ENCODE measurements at regions not wholly inside any gene's neighbourhood (a gene's known extent, or its start where the extent isn't known, plus 50 kb on each side); places are given as distances from the start of the nearest gene placed in this dataset.

DNA sequence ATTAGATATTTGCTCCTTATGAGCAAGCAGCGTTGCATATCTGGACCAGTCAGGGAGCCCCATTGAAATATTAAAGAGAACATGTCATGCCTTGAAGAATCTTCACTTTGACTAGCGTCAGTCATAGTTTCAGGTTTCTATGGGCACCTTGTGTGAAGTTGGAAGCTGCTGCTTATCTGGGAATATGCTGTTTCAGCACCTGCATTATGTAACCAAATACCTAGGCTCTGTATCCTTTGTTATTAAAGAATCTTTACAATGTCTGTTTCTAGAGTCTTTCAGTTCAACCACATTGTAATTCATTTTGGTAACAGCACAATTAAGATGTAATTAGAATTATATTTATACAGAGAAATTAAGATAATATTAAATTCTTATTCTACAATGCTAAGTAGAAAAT, 818.8 kb upstream of the TYRP1 start:
- no peak overlapping the region for H3K9ac ChIP-seq (ENCODE audit: low read length)
- no peaks in the 10 kb centered on the region for H3K79me2 ChIP-seq (ENCODE audit: low read length)
- no peak overlapping the region for H3K4me3 ChIP-seq (ENCODE audit: low read length)
- CTCF ChIA-PET: no interaction called here
- intact Hi-C loops (cut with micrococcal nuclease): no loop called here
- no peak overlapping the region for H3K4me2 ChIP-seq (ENCODE audit: low read length)
- H3K27me3 ChIP-seq (ENCODE audit: low read length): no peaks in the 10 kb centered on the region
- no peaks in the 10 kb centered on the region for H3K9me2 ChIP-seq (replicated peaks; ENCODE audit: low read length)
- no TSS peak for BruUV-seq (replicated peaks)
- no peaks in the 10 kb centered on the region for H3K4me1 ChIP-seq (ENCODE audit: insufficient read depth, low read length)
- no peaks in the 10 kb centered on the region for H3F3A ChIP-seq (ENCODE audit: low read length, unreplicated experiment)
- no peaks in the 10 kb centered on the region for H4K20me1 ChIP-seq (ENCODE audit: low read length)
- no peak overlapping the region for H2AFZ ChIP-seq (ENCODE audit: low read length)
- TF ChIP-seq, protein P1, sequence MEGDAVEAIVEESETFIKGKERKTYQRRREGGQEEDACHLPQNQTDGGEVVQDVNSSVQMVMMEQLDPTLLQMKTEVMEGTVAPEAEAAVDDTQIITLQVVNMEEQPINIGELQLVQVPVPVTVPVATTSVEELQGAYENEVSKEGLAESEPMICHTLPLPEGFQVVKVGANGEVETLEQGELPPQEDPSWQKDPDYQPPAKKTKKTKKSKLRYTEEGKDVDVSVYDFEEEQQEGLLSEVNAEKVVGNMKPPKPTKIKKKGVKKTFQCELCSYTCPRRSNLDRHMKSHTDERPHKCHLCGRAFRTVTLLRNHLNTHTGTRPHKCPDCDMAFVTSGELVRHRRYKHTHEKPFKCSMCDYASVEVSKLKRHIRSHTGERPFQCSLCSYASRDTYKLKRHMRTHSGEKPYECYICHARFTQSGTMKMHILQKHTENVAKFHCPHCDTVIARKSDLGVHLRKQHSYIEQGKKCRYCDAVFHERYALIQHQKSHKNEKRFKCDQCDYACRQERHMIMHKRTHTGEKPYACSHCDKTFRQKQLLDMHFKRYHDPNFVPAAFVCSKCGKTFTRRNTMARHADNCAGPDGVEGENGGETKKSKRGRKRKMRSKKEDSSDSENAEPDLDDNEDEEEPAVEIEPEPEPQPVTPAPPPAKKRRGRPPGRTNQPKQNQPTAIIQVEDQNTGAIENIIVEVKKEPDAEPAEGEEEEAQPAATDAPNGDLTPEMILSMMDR (conservative IDR thresholded peaks at IDR 0.05; ENCODE audit: low read depth, low read length): no peak
- TF ChIP-seq EZH2phosphoT487 (IDR thresholded peaks at IDR 0.05; ENCODE audit: borderline replicate concordance, low read length) (no peak), EZH2 (IDR thresholded peaks at IDR 0.05; ENCODE audit: low read length, unreplicated experiment) (no peak)
- no peaks in the 10 kb centered on the region for H3K36me3 ChIP-seq (ENCODE audit: low read depth, low read length)
- H3K9me3 ChIP-seq (ENCODE audit: low read length): no peaks in the 10 kb centered on the region
- H3K27ac ChIP-seq (ENCODE audit: low read length): no peak overlapping the region
- ATAC-seq (no peak), DNase-seq (no peak)
- POLR2A ChIA-PET (ENCODE audit: unreplicated experiment): no interaction called here

DNA sequence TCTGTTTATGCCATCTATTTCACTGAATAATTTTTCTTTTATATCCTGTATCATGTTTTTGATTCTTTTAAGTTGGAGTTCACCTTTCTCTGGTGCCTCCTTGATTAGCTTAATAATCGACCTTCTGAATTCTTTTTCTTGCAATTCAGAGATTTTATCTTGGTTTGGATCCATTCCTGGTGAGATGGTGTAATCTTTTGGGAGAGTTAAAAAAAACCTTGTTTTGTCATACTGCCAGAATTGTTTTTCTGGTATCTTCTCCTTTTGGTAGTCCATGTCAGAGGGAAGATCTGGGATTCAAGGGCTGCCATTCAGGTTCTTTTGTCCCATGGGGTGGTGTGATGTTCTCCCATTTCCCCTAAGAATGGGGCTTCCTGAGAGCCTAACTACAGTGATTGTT, 800.8 kb upstream of the TYRP1 start:
- intact Hi-C loops (cut with micrococcal nuclease): no loop called here
- ATAC-seq (no peak), DNase-seq (no peak)
- BruUV-seq (replicated peaks): no TSS peak
- no peak overlapping the region for H3K9ac ChIP-seq (ENCODE audit: low read length)
- no peaks in the 10 kb centered on the region for H3K79me2 ChIP-seq (ENCODE audit: low read length)
- CTCF ChIA-PET: no interaction called here
- no peak overlapping the region for H3K4me2 ChIP-seq (ENCODE audit: low read length)
- H3K4me3 ChIP-seq (ENCODE audit: low read length): no peak overlapping the region
- H3K27ac ChIP-seq (ENCODE audit: low read length): no peak overlapping the region
- no peaks in the 10 kb centered on the region for H3F3A ChIP-seq (ENCODE audit: low read length, unreplicated experiment)
- no peaks in the 10 kb centered on the region for H3K36me3 ChIP-seq (ENCODE audit: low read depth, low read length)
- no peaks in the 10 kb centered on the region for H3K9me2 ChIP-seq (replicated peaks; ENCODE audit: low read length)
- POLR2A ChIA-PET (ENCODE audit: unreplicated experiment): no interaction called here
- H3K9me3 ChIP-seq (ENCODE audit: low read length): no peaks in the 10 kb centered on the region
- H3K4me1 ChIP-seq (ENCODE audit: insufficient read depth, low read length): no peaks in the 10 kb centered on the region
- no peak overlapping the region for H2AFZ ChIP-seq (ENCODE audit: low read length)
- H4K20me1 ChIP-seq (ENCODE audit: low read length): no peaks in the 10 kb centered on the region
- TF ChIP-seq, protein P1 (conservative IDR thresholded peaks at IDR 0.05; ENCODE audit: low read depth, low read length): no peak
- TF ChIP-seq EZH2 (IDR thresholded peaks at IDR 0.05; ENCODE audit: low read length, unreplicated experiment) (no peak), EZH2phosphoT487 (IDR thresholded peaks at IDR 0.05; ENCODE audit: borderline replicate concordance, low read length) (no peak)
- H3K27me3 ChIP-seq (ENCODE audit: low read length): no peaks in the 10 kb centered on the region

DNA sequence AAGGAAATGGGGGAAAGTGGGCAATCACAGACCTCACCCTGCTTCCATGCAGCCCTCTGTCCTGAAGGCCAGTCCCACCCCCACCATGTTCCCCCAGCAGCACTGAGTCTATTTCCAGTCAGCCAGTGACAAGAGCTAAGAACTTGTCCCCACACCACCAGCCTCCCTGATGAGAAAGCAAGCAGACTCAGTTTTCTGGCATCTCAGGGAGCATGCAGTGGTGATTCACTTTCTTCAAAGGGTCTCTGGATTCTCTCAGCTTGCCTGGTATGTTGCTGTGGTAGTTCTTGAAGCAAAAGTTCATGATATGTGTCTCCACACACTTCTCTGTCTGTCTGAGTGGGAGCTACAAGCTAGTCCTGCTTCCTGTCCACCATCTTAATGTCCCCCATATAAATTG, 799.9 kb upstream of the TYRP1 start:
- intact Hi-C loops (cut with micrococcal nuclease): no loop called here
- no peak for ATAC-seq
- no peak overlapping the region for H2AFZ ChIP-seq (ENCODE audit: low read length)

More for the DNA sequence above, 799.9 kb upstream of the TYRP1 start:
- Histone ChIP-seq H4K20me1 (ENCODE audit: low read length) (no peaks in the 10 kb centered on the region), H3K27me3 (ENCODE audit: low read length) (no peaks in the 10 kb centered on the region), H3K4me3 (ENCODE audit: low read length) (no peak overlapping the region), H3K79me2 (ENCODE audit: low read length) (no peaks in the 10 kb centered on the region), H3K4me2 (ENCODE audit: low read length) (no peak overlapping the region), H3K9me2 (replicated peaks; ENCODE audit: low read length) (no peaks in the 10 kb centered on the region), H3F3A (ENCODE audit: low read length, unreplicated experiment) (no peaks in the 10 kb centered on the region), H3K4me1 (ENCODE audit: insufficient read depth, low read length) (no peaks in the 10 kb centered on the region), H3K9ac (ENCODE audit: low read length) (no peak overlapping the region), H3K27ac (ENCODE audit: low read length) (no peak overlapping the region), H3K9me3 (ENCODE audit: low read length) (no peaks in the 10 kb centered on the region), H3K36me3 (ENCODE audit: low read depth, low read length) (no peaks in the 10 kb centered on the region)
- no TSS peak for BruUV-seq (replicated peaks)
- DNase-seq: no peak
- ChIA-PET POLR2A (ENCODE audit: unreplicated experiment) (no interaction called here), CTCF (no interaction called here)
- no peak for TF ChIP-seq EZH2phosphoT487 (IDR thresholded peaks at IDR 0.05; ENCODE audit: borderline replicate concordance, low read length)
- TF ChIP-seq EZH2 (IDR thresholded peaks at IDR 0.05; ENCODE audit: low read length, unreplicated experiment): no peak
- TF ChIP-seq, protein P1 (conservative IDR thresholded peaks at IDR 0.05; ENCODE audit: low read depth, low read length): no peak
